ENCODE measurements at regions not wholly inside any gene's neighbourhood (a gene's known extent, or its start where the extent isn't known, plus 50 kb on each side); places are given as distances from the start of the nearest gene placed in this dataset.

- Mint-ChIP-seq H3K9me3 (ENCODE audit: unreplicated experiment) (no peaks in the 10 kb centered on the region), H3K27ac (ENCODE audit: unreplicated experiment) (no peak overlapping the region), H3K27me3 (ENCODE audit: unreplicated experiment) (no peaks in the 10 kb centered on the region), H3K36me3 (ENCODE audit: unreplicated experiment) (no peaks in the 10 kb centered on the region), H3K4me3 (ENCODE audit: unreplicated experiment) (no peak overlapping the region), H3K4me1 (ENCODE audit: unreplicated experiment) (no peaks in the 10 kb centered on the region)
- TF ChIP-seq CTCF (IDR thresholded peaks at IDR 0.05), result no peak
- no peak for DNase-seq (ENCODE audit: extremely low spot score, unreplicated experiment)
Measured at GRCh38 chr12:131551675-131552491, 159.0 kb upstream of the SFSWAP start.

- no peak for TF ChIP-seq CTCF (IDR thresholded peaks at IDR 0.05)
- Mint-ChIP-seq H3K36me3 (ENCODE audit: unreplicated experiment) (no peaks in the 10 kb centered on the region), H3K4me1 (ENCODE audit: unreplicated experiment) (no peaks in the 10 kb centered on the region), H3K4me3 (ENCODE audit: unreplicated experiment) (no peak overlapping the region), H3K27me3 (ENCODE audit: unreplicated experiment) (no peaks in the 10 kb centered on the region), H3K27ac (ENCODE audit: unreplicated experiment) (no peak overlapping the region), H3K9me3 (ENCODE audit: unreplicated experiment) (no peaks in the 10 kb centered on the region)
- DNase-seq (ENCODE audit: extremely low spot score, unreplicated experiment), result no peak
Measured at GRCh38 chr12:131552492-131552863, 158.4 kb upstream of the SFSWAP start.

- no peak for TF ChIP-seq CTCF (IDR thresholded peaks at IDR 0.05)
- no peak for DNase-seq (ENCODE audit: extremely low spot score, unreplicated experiment)
- Mint-ChIP-seq H3K36me3 (ENCODE audit: unreplicated experiment) (no peaks in the 10 kb centered on the region), H3K9me3 (ENCODE audit: unreplicated experiment) (no peaks in the 10 kb centered on the region), H3K27ac (ENCODE audit: unreplicated experiment) (no peak overlapping the region), H3K27me3 (ENCODE audit: unreplicated experiment) (no peaks in the 10 kb centered on the region), H3K4me1 (ENCODE audit: unreplicated experiment) (no peaks in the 10 kb centered on the region), H3K4me3 (ENCODE audit: unreplicated experiment) (no peak overlapping the region)
Measured at GRCh38 chr12:131553096-131553777, 157.7 kb upstream of the SFSWAP start.

- Mint-ChIP-seq H3K4me3 (ENCODE audit: unreplicated experiment) (no peak overlapping the region), H3K27me3 (ENCODE audit: unreplicated experiment) (no peaks in the 10 kb centered on the region), H3K9me3 (ENCODE audit: unreplicated experiment) (no peaks in the 10 kb centered on the region), H3K27ac (ENCODE audit: unreplicated experiment) (no peak overlapping the region), H3K4me1 (ENCODE audit: unreplicated experiment) (no peaks in the 10 kb centered on the region), H3K36me3 (ENCODE audit: unreplicated experiment) (no peaks in the 10 kb centered on the region)
- no peak for DNase-seq (ENCODE audit: extremely low spot score, unreplicated experiment)
- no peak for TF ChIP-seq CTCF (IDR thresholded peaks at IDR 0.05)
Measured at GRCh38 chr12:131555197-131555846, 155.6 kb upstream of the SFSWAP start.

- TF ChIP-seq CTCF (IDR thresholded peaks at IDR 0.05), result no peak
- no peak for DNase-seq (ENCODE audit: extremely low spot score, unreplicated experiment)
- Mint-ChIP-seq H3K9me3 (ENCODE audit: unreplicated experiment) (no peaks in the 10 kb centered on the region), H3K27me3 (ENCODE audit: unreplicated experiment) (no peaks in the 10 kb centered on the region), H3K4me3 (ENCODE audit: unreplicated experiment) (no peak overlapping the region), H3K4me1 (ENCODE audit: unreplicated experiment) (no peaks in the 10 kb centered on the region), H3K27ac (ENCODE audit: unreplicated experiment) (no peak overlapping the region), H3K36me3 (ENCODE audit: unreplicated experiment) (no peaks in the 10 kb centered on the region)
Measured at GRCh38 chr12:131555866-131556265, 155.0 kb upstream of the SFSWAP start.
